Mucosa of stomach (tissue), 1 donor: ENCODE measurements at regions not wholly inside any gene's neighbourhood (a gene's known extent, or its start where the extent isn't known, plus 50 kb on each side); places are given as distances from the start of the nearest gene placed in this dataset.

Experiments used
- H3K27me3 ChIP-seq: one replicate; pipeline ENCODE4 v1.7.0; 2013; ENCODE audit warnings: mild to moderate bottlenecking, low read length; ENCODE audit not compliant: control insufficient read depth, insufficient read depth
- H3K36me3 ChIP-seq: one replicate; pipeline ENCODE4 v1.7.0; 2013; ENCODE audit warnings: low read length; ENCODE audit not compliant: control insufficient read depth, insufficient read depth
- H3K4me1 ChIP-seq: one replicate; pipeline ENCODE4 v1.7.0; 2013; ENCODE audit warnings: mild to moderate bottlenecking, low read length; ENCODE audit not compliant: control insufficient read depth, insufficient read depth
- H3K4me3 ChIP-seq: one replicate; pipeline ENCODE4 v1.7.0; 2013; ENCODE audit warnings: low read length
- H3K9ac ChIP-seq: one replicate; pipeline ENCODE4 v1.7.0; 2013; ENCODE audit warnings: mild to moderate bottlenecking, low read length, moderate library complexity
- H3K9me3 ChIP-seq: one replicate; pipeline ENCODE4 v1.7.0; 2013; ENCODE audit warnings: mild to moderate bottlenecking, low read length, moderate library complexity; ENCODE audit not compliant: control insufficient read depth
- donor health status: Pancreatic carcinoma.

- Histone ChIP-seq H3K4me1 (no peaks in the 10 kb centered on the region), H3K4me3 (no peak overlapping the region), H3K27me3 (no peaks in the 10 kb centered on the region), H3K9ac (no peak overlapping the region), H3K36me3 (no peaks in the 10 kb centered on the region), H3K9me3 (no peaks in the 10 kb centered on the region)
Observed at GRCh38 chr2:220090050-220090449, 462.6 kb downstream of the SLC4A3 start.

GRCh38 chr2:220096406-220096805, 469.0 kb downstream of the SLC4A3 start:
- no peaks in the 10 kb centered on the region for H3K4me1 ChIP-seq
- no peaks in the 10 kb centered on the region for H3K9me3 ChIP-seq
- H3K27me3 ChIP-seq: no peaks in the 10 kb centered on the region
- H3K9ac ChIP-seq: no peak overlapping the region
- H3K4me3 ChIP-seq: no peak overlapping the region
- H3K36me3 ChIP-seq: no peaks in the 10 kb centered on the region

GRCh38 chr2:220101980-220102379, 474.6 kb downstream of the SLC4A3 start:
- H3K9me3 ChIP-seq: no peaks in the 10 kb centered on the region

GRCh38 chr2:220103596-220103995, 476.2 kb downstream of the SLC4A3 start:
- Histone ChIP-seq H3K36me3 (no peaks in the 10 kb centered on the region), H3K9ac (no peak overlapping the region), H3K4me1 (no peaks in the 10 kb centered on the region), H3K9me3 (no peaks in the 10 kb centered on the region), H3K4me3 (no peak overlapping the region), H3K27me3 (peaks cover 3% of the 10 kb centered on the region)

More at GRCh38 chr2:220101980-220102379, 474.6 kb downstream of the SLC4A3 start:
- H3K9ac ChIP-seq: no peak overlapping the region
- H3K4me3 ChIP-seq: no peak overlapping the region
- no peaks in the 10 kb centered on the region for H3K36me3 ChIP-seq
- peaks cover 3% of the 10 kb centered on the region for H3K27me3 ChIP-seq
- no peaks in the 10 kb centered on the region for H3K4me1 ChIP-seq

GRCh38 chr2:220104871-220105351, 477.5 kb downstream of the SLC4A3 start:
- Histone ChIP-seq H3K4me1 (no peaks in the 10 kb centered on the region), H3K9me3 (no peaks in the 10 kb centered on the region), H3K9ac (no peak overlapping the region), H3K4me3 (no peak overlapping the region), H3K27me3 (peaks cover 3% of the 10 kb centered on the region), H3K36me3 (no peaks in the 10 kb centered on the region)

DNA sequence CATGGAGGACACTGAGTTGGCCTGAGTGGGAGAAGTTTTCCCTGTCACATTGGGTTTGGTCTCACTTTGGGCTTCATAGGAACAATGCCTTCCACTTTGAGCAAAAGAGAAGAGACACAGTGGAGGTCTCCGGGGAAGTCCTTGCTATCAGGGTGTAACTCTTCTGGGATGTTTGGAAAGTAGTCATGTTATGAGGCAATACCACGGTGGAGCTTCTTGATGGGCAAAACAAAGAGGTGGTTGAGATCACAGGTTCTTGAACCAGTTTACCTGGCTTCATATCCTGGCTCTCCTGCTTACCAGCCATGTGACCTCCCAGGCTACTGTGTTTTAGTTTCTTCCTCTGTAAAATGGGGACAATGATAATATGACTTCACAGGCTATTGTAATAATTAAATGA, 478.6 kb downstream of the SLC4A3 start:
- H3K9me3 ChIP-seq: no peaks in the 10 kb centered on the region

GRCh38 chr2:220107380-220107791, 480.0 kb downstream of the SLC4A3 start:
- Histone ChIP-seq H3K36me3 (no peaks in the 10 kb centered on the region), H3K4me3 (no peak overlapping the region), H3K9me3 (no peaks in the 10 kb centered on the region), H3K27me3 (peaks cover 3% of the 10 kb centered on the region), H3K9ac (no peak overlapping the region), H3K4me1 (no peaks in the 10 kb centered on the region)

More for the DNA sequence above, 478.6 kb downstream of the SLC4A3 start:
- H3K36me3 ChIP-seq: no peaks in the 10 kb centered on the region
- H3K4me3 ChIP-seq: no peak overlapping the region
- H3K4me1 ChIP-seq: no peaks in the 10 kb centered on the region
- H3K27me3 ChIP-seq: peaks cover 3% of the 10 kb centered on the region
- no peak overlapping the region for H3K9ac ChIP-seq

- Histone ChIP-seq H3K9ac (no peak overlapping the region), H3K27me3 (no peaks in the 10 kb centered on the region), H3K9me3 (no peaks in the 10 kb centered on the region), H3K36me3 (no peaks in the 10 kb centered on the region), H3K4me1 (no peaks in the 10 kb centered on the region), H3K4me3 (no peak overlapping the region)
Observed at GRCh38 chr2:220114443-220114842, 487.0 kb downstream of the SLC4A3 start.

DNA sequence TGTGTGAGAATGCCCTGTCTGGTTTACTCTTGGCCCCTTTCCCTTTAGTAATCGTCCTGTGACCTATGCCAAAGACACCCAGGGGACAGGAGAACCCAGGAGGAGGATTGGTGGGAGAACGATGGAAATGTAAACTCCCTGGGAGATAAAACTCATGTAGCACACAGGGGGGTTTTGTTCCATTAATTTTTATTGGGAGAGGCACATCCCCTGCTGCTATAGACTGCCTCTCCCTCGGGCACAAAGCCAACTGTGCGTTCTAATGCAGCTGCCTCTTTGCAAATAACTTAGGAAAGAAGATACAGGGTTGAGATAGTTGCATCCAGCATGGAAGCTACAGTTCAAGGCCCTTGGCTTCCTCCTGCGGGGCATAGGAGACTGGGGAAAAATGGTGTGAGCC, 489.6 kb downstream of the SLC4A3 start:
- Histone ChIP-seq H3K9ac (no peak overlapping the region), H3K9me3 (no peaks in the 10 kb centered on the region), H3K27me3 (no peaks in the 10 kb centered on the region), H3K4me1 (no peaks in the 10 kb centered on the region), H3K4me3 (no peak overlapping the region), H3K36me3 (no peaks in the 10 kb centered on the region)

GRCh38 chr2:220120041-220120440, 492.6 kb downstream of the SLC4A3 start:
- Histone ChIP-seq H3K27me3 (no peaks in the 10 kb centered on the region), H3K36me3 (no peaks in the 10 kb centered on the region), H3K9me3 (no peaks in the 10 kb centered on the region), H3K4me3 (no peak overlapping the region), H3K9ac (no peak overlapping the region), H3K4me1 (no peaks in the 10 kb centered on the region)

DNA sequence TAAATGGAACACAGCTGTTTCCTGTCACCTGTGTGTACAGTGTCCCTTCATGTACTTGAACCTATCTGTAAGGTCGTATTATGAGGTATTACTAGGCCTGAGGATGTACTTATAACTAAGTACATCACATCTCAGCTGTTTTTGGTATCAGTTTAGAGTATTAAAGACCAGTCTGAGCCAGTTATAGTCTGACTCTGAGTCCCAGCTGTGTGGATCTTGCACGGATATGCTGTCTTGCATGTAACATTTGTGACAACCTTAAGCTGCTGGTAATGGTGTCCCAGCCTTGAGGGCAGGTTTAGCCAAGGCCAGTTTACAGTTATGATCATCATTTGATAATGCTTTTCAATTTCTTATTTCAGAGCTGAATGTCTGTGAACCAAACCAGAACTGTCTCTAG, 496.3 kb downstream of the SLC4A3 start:
- Histone ChIP-seq H3K9me3 (no peaks in the 10 kb centered on the region), H3K4me3 (no peak overlapping the region), H3K4me1 (no peaks in the 10 kb centered on the region), H3K9ac (no peak overlapping the region), H3K27me3 (no peaks in the 10 kb centered on the region), H3K36me3 (no peaks in the 10 kb centered on the region)

GRCh38 chr2:220125551-220125950, 498.1 kb downstream of the SLC4A3 start:
- H3K9me3 ChIP-seq: no peaks in the 10 kb centered on the region
- H3K36me3 ChIP-seq: no peaks in the 10 kb centered on the region
- H3K4me3 ChIP-seq: no peak overlapping the region
- no peaks in the 10 kb centered on the region for H3K27me3 ChIP-seq
- no peaks in the 10 kb centered on the region for H3K4me1 ChIP-seq
- H3K9ac ChIP-seq: no peak overlapping the region

GRCh38 chr2:220127311-220127710, 499.9 kb downstream of the SLC4A3 start:
- Histone ChIP-seq H3K4me1 (no peaks in the 10 kb centered on the region), H3K4me3 (no peak overlapping the region), H3K36me3 (no peaks in the 10 kb centered on the region), H3K9ac (no peak overlapping the region), H3K9me3 (no peaks in the 10 kb centered on the region), H3K27me3 (no peaks in the 10 kb centered on the region)
